WI38 (cell line): ENCODE measurements at regions not wholly inside any gene's neighbourhood (a gene's known extent, or its start where the extent isn't known, plus 50 kb on each side); places are given as distances from the start of the nearest gene placed in this dataset.

Experiments
- H3K4me3 ChIP-seq: 2 replicates; pipeline ENCODE4 v1.5.1; 2011; ENCODE audit warnings: low read depth, mild to moderate bottlenecking, control low read depth, low read length
- TF ChIP-seq, protein P1 (sequence below): IDR thresholded peaks from 2 replicates; pipeline ENCODE4 v1.5.1; 2012; ENCODE audit warnings: low read depth, mild to moderate bottlenecking, control low read depth, low read length

DNA sequence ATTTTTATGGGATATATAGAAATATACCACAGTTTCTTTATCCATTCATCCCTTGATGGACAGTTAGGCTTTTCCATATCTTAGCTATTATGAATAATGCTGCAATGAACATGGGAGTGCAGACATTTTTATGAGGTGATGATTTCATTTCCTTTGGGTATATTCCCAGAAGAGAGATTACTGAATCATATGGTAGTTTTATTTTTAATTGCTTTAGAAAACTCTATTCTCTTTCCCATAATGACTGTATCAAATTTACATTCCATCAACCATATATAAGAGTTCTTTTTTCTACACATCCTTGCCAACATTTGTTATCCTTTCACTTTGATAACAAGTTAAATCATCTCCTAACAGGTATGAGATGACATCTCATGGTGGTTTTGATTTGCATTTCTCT lies 821.6 kb downstream of the TLE1 start:
- no peak overlapping the region for H3K4me3 ChIP-seq
- TF ChIP-seq, protein P1, sequence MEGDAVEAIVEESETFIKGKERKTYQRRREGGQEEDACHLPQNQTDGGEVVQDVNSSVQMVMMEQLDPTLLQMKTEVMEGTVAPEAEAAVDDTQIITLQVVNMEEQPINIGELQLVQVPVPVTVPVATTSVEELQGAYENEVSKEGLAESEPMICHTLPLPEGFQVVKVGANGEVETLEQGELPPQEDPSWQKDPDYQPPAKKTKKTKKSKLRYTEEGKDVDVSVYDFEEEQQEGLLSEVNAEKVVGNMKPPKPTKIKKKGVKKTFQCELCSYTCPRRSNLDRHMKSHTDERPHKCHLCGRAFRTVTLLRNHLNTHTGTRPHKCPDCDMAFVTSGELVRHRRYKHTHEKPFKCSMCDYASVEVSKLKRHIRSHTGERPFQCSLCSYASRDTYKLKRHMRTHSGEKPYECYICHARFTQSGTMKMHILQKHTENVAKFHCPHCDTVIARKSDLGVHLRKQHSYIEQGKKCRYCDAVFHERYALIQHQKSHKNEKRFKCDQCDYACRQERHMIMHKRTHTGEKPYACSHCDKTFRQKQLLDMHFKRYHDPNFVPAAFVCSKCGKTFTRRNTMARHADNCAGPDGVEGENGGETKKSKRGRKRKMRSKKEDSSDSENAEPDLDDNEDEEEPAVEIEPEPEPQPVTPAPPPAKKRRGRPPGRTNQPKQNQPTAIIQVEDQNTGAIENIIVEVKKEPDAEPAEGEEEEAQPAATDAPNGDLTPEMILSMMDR: no peak

DNA sequence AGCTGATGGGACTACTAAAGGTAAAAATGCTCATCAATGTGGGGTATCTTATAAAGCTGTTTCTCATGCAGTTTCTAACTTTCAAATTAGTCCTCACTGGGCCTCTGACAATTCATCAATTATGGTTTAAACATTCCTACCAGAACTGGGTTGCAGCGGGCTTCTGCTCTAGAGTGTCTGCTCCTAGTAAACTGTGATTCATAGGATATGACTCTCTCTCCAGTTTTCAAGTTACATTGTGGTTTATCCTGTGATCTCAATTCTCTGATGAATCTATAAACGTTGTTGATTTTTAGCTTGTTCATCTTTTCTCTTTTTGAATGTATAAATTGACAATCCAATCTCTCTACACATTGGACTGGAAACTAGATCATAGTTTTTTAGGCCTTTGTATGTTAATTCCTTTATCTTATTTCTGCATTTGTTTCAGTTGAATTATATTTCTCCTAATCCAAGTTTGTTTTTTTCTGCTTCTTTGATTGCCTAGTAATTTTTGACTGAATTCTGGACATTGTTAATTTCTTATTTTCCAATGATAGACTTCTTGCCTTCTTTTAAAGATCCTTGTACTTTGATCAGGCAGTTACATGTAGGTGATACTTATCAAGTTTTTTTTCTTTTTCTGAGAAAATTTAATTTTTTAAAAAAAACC lies 822.6 kb downstream of the TLE1 start:
- TF ChIP-seq, protein P1: no peak
- H3K4me3 ChIP-seq: no peak overlapping the region

DNA sequence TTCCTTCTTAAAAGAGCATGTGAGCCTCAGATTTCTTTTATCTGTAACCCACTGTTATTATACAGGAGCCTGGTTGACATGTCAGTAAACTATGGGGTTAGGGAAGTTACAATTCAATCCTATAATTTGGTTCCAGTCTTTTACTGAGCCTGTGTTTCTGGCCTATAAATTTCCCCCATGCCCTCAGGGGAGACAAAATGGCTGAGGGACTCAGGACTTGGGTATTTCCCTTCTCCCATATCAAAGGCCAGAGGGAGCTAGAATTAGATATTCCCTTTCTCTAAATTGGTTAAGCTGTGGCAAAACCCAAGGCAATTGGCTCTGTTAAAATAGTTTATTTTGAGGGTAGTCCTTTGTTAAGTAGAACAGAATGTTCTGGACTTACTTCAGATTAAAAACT lies 823.2 kb downstream of the TLE1 start:
- TF ChIP-seq, protein P1: no peak
- no peak overlapping the region for H3K4me3 ChIP-seq

DNA sequence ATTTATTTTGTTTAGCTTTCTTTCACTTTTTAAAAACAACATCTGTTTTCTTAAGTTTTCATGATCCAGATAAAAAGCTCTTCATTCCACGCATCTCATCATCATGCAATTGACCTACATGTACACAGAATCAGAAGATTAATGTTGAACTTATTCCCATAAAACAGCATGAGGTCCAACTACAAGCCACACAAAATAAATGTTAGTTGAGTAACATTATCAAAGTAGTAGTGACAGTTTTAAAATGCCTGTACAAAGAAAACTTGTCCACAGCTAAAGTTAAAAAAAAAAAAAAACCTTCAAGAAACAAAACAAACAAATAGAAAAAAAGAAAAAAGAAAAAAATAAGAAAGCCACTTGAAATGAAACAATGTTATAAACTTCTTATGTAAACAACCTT lies 846.3 kb downstream of the TLE1 start:
- TF ChIP-seq, protein P1: no peak

DNA sequence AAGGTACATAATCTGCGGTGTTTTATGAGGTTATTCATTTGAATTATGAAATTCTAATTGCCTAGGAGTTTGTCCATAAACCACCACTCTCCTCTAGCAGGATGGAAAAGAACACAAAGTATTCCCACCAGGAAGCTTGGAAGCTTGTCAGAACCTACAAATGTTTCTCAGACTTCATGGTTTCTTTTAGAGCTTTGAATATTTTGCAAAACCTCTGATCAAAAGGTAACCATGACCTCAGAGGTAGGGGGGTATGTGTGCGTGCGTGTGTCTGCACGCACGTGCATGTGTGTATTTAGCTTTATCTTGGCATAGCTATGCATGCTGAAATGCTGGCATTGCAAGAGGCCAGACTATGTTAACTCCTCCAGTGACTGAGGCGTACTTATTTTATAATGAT lies 847.0 kb downstream of the TLE1 start:
- TF ChIP-seq, protein P1: no peak
- no peak overlapping the region for H3K4me3 ChIP-seq

More for the DNA sequence above, 846.3 kb downstream of the TLE1 start:
- no peak overlapping the region for H3K4me3 ChIP-seq

DNA sequence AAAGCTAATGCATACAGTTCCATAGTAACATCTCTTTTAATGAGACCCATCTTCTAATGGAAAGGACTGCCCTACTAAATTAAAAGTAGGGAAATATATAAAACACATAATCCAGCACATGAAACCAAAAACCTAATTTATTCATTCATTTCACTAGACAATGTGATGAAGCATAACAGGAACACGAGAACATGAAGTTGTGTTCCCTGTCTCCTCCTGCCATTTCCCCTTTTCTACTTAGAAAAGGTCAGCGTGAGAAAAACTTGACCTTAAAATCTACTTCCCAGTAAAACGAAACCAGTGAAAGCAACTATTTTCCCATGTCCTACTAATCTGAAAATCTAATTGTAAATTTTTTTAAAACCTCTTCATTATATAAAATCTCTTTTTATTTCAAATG lies 847.5 kb downstream of the TLE1 start:
- TF ChIP-seq, protein P1: no peak
- H3K4me3 ChIP-seq: no peak overlapping the region

DNA sequence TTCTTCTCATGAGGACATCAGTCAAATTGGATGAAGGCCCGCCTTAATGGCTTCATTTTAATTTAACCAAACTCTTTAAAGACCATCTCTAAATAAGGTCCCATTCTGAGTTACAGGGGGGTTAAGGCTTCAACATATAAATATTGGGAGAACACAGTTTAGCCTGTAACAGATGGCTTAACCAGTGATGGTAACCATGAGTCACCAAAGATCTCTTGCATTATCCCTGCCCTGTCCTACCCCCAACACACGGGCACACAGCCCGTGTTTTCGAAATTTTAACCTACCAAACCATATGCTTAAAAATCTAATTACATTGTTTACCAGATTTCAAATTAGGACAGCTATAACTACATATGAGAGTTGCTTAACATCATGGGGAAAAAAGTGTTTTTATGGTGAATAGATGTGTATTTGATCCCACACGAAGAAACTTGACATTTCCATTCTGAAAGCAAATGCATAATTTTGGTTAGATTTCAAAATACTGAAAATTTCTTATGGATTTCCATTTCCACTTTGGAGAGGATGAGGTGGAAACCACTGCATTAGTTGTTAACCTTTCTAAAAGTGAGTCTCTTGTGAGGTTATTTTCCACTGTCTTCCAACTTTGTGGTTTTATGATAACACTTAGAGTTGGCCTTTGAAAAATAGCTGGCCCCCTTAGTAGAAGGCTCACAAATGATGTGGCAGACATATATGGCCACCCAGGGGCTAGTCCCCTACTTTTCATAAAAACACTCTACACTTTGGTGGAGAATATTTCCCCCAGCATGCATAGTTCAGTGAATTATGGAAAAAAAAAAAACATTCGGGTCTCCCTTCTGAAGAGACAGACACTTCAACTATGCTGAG lies 849.3 kb downstream of the TLE1 start:
- TF ChIP-seq, protein P1: no peak
- no peak overlapping the region for H3K4me3 ChIP-seq
